ENCODE measurements at regions not wholly inside any gene's neighbourhood (a gene's known extent, or its start where the extent isn't known, plus 50 kb on each side); places are given as distances from the start of the nearest gene placed in this dataset.

DNA sequence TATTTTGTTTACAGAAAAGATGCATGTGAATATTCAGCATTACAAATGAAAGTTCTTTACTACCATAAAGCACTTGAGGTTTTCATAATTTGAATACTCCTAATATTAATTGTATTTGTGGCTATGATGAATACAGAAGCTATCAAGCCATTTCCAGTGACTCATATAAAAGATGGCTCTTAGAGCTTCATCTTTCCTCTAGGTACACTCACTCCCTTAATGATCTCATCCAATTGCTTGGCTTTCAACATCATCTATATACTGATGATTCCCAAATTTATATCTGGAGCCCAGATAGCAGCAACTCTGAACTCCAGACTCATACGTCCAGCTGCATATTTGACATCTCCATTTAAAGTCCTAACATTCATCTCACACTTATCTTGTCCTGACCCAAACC, 183.4 kb upstream of the FAM241A start:
- Histone ChIP-seq H3K36me3 (ENCODE audit: control insufficient read depth, insufficient read depth, low read length) (no peaks in the 10 kb centered on the region), H3K9me3 (ENCODE audit: control insufficient read depth, insufficient read depth, low read length) (no peaks in the 10 kb centered on the region), H3K27me3 (ENCODE audit: control insufficient read depth, insufficient read depth, low read length) (no peaks in the 10 kb centered on the region), H3K4me1 (ENCODE audit: control insufficient read depth, insufficient read depth, low read length) (no peaks in the 10 kb centered on the region), H3K9ac (ENCODE audit: low read depth, low read length) (no peak overlapping the region), H3K4me3 (ENCODE audit: low read depth, low read length) (no peak overlapping the region), H3K27ac (ENCODE audit: low read depth, low read length) (no peak overlapping the region)

DNA sequence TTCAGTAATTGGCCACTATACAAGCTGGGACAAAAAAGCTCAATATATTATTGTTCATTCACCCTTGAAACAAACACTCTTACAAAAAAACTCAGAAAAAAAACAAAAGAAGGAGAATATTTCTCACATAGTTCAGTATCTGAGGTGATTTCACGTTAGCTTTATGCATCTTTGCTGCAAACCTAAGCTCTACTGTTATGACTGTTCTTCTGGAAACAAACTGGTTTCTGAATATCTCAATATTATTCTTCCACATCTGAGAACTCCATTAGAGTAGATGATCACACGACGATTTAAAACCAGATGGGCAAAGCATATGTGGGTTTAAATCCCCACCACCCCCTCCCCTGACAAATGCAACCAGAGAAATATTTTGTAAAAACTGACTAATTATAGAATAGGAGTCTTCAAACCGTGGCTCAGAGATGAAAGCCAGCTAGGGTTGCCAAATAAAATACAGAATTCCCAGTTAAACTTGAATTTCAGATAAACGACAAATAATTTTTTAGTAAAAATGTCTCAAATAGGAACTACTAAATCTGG, 182.0 kb upstream of the FAM241A start:
- Histone ChIP-seq H3K4me1 (ENCODE audit: control insufficient read depth, insufficient read depth, low read length) (no peaks in the 10 kb centered on the region), H3K9me3 (ENCODE audit: control insufficient read depth, insufficient read depth, low read length) (no peaks in the 10 kb centered on the region), H3K27me3 (ENCODE audit: control insufficient read depth, insufficient read depth, low read length) (no peaks in the 10 kb centered on the region), H3K36me3 (ENCODE audit: control insufficient read depth, insufficient read depth, low read length) (no peaks in the 10 kb centered on the region), H3K9ac (ENCODE audit: low read depth, low read length) (no peak overlapping the region), H3K27ac (ENCODE audit: low read depth, low read length) (no peak overlapping the region), H3K4me3 (ENCODE audit: low read depth, low read length) (no peak overlapping the region)

DNA sequence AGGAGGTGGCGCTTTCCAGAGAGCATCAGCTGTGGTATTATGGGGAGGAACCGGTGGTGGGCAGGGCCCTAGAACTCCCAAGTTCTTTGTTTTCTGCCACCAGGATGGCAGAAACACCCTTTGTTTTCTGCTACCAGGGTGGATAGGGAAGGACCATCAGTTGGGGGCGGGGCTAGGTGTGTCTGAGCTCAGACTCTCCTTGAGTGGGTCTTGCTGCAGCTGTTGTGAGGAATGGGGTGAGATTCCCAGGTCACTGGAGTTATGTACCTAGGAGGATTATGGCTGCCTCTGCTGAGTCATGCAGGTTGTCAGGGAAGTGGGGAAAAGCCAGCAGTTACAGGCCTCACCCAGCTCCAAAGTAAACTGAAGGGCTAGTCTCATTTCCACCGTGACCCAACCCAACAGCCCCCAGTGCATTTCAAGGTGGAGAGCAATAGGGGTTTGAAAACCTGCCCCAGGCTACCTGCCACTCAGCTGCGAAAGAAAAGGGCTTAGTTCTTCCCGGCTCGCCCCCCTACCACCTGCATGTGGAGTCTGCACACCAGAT, 167.8 kb upstream of the FAM241A start:
- Histone ChIP-seq H3K4me3 (ENCODE audit: low read depth, low read length) (no peak overlapping the region), H3K4me1 (ENCODE audit: control insufficient read depth, insufficient read depth, low read length) (no peaks in the 10 kb centered on the region), H3K9me3 (ENCODE audit: control insufficient read depth, insufficient read depth, low read length) (no peaks in the 10 kb centered on the region), H3K27ac (ENCODE audit: low read depth, low read length) (no peak overlapping the region), H3K9ac (ENCODE audit: low read depth, low read length) (no peak overlapping the region), H3K36me3 (ENCODE audit: control insufficient read depth, insufficient read depth, low read length) (no peaks in the 10 kb centered on the region), H3K27me3 (ENCODE audit: control insufficient read depth, insufficient read depth, low read length) (no peaks in the 10 kb centered on the region)

DNA sequence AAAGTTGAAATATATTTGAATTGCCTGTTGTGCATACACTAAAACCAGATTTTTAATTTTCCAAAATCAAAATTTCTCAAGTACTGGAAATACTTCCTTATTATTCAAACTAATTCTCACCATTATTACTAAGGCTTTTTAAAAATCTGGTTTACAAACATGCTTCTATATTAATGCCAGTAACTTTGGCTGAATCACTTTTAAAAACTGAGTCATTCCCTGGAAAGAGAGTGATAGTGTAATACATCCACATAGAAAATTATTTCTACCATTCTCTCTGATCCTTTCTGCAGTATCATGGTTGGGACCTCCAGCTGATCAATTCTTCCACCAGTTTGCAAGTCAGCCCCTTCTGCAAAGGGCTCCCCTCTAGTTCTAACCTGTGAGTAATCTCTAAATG, 165.3 kb upstream of the FAM241A start:
- Histone ChIP-seq H3K36me3 (ENCODE audit: control insufficient read depth, insufficient read depth, low read length) (no peaks in the 10 kb centered on the region), H3K4me3 (ENCODE audit: low read depth, low read length) (no peak overlapping the region), H3K9me3 (ENCODE audit: control insufficient read depth, insufficient read depth, low read length) (no peaks in the 10 kb centered on the region), H3K27ac (ENCODE audit: low read depth, low read length) (no peak overlapping the region), H3K9ac (ENCODE audit: low read depth, low read length) (no peak overlapping the region), H3K4me1 (ENCODE audit: control insufficient read depth, insufficient read depth, low read length) (peaks cover 6% of the 10 kb centered on the region), H3K27me3 (ENCODE audit: control insufficient read depth, insufficient read depth, low read length) (no peaks in the 10 kb centered on the region)

DNA sequence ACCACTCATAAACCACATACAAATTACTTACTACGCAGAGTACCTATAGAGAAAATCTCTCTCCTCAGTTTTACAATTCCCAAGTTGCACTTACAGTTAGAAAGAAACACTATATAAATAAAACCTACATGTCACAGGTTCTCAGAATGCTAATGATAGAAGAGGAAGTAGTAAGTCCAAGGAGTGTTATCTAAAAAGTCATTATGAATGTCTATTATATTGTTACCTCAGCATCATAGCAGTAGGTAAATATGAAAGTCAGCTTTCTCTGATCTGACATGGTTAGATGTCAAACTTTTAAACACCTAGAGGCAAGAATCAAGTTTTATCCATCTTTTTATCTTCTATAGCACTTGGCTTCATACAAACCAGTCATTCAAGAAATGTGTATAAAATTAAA, 163.2 kb upstream of the FAM241A start:
- no peaks in the 10 kb centered on the region for H3K36me3 ChIP-seq (ENCODE audit: control insufficient read depth, insufficient read depth, low read length)
- no peaks in the 10 kb centered on the region for H3K27me3 ChIP-seq (ENCODE audit: control insufficient read depth, insufficient read depth, low read length)
- H3K4me3 ChIP-seq (ENCODE audit: low read depth, low read length): no peak overlapping the region
- peaks cover 16% of the 10 kb centered on the region for H3K4me1 ChIP-seq (ENCODE audit: control insufficient read depth, insufficient read depth, low read length)
- H3K9me3 ChIP-seq (ENCODE audit: control insufficient read depth, insufficient read depth, low read length): no peaks in the 10 kb centered on the region
- no peak overlapping the region for H3K27ac ChIP-seq (ENCODE audit: low read depth, low read length)
- H3K9ac ChIP-seq (ENCODE audit: low read depth, low read length): no peak overlapping the region

DNA sequence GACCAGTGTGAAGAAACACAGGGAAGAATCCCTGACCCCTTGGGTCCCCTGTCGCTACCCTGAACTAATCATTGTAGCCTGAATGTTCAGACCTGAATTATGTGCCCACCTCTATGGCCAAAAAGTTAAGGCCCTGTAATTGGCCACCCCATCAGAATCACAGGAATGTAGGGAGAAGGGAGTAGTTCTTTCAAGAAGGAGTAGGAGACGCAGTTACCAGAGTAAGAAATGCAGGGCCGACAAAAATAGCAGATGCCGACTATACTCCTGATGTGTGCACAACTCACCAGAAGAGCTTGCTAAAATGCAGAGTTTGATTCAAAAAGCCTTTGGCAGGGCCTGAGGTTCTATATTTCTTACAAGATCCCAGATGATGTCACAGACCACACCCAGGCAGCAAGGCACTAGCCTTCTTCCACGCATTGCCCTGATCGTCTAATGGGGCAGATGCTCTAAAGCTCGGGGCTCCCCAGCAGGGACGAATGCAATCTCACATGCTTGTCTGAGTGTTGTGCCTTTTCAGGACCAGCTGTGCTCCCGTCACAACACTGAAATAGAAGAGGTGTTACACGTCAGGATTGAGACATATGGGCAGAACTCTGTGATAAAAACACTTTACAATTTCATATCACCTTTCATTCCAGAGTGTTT, 161.0 kb upstream of the FAM241A start:
- H3K9ac ChIP-seq (ENCODE audit: low read depth, low read length): no peak overlapping the region
- no peaks in the 10 kb centered on the region for H3K36me3 ChIP-seq (ENCODE audit: control insufficient read depth, insufficient read depth, low read length)
- no peak overlapping the region for H3K27ac ChIP-seq (ENCODE audit: low read depth, low read length)
- peaks cover 16% of the 10 kb centered on the region for H3K4me1 ChIP-seq (ENCODE audit: control insufficient read depth, insufficient read depth, low read length)
- H3K4me3 ChIP-seq (ENCODE audit: low read depth, low read length): no peak overlapping the region
- no peaks in the 10 kb centered on the region for H3K9me3 ChIP-seq (ENCODE audit: control insufficient read depth, insufficient read depth, low read length)
- H3K27me3 ChIP-seq (ENCODE audit: control insufficient read depth, insufficient read depth, low read length): no peaks in the 10 kb centered on the region

DNA sequence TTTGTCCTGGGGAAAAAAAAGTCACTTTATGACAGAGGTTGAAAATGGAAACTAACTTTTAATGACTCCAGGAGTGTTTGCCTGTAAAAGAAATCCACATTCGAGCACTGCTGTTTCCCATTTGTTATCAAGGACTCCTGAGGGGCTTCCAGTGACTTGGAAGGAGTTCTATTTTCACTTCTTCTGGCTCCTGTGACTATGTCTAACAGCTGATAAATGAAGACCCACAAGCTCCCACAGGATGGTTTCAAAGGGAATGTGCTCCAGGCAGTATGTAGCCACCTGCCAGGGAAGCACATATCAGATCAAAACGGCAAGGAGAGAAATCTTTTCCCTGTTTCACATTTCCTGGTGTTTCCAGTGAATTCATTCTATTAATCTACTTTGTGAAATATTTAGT, 159.8 kb upstream of the FAM241A start:
- Histone ChIP-seq H3K9ac (ENCODE audit: low read depth, low read length) (no peak overlapping the region), H3K4me1 (ENCODE audit: control insufficient read depth, insufficient read depth, low read length) (peaks cover 16% of the 10 kb centered on the region), H3K36me3 (ENCODE audit: control insufficient read depth, insufficient read depth, low read length) (no peaks in the 10 kb centered on the region)

DNA sequence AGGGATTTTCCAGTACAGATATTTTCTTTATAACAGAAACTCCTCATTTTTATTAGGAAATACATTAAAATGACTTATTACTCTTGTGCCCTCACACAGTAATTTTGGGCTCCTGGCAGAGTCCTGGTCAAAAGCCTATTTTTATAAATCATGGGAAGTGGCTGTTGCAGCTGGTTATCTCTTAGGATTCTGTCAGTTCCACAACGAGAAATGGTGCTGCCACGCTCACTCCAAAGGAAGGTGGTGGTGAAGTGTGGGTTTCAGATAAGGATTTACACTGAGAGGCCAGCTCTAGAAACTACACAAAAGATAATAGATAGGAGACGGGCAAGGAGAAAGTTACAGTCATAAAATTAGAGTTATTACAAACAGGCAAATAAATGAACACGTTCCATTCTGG, 159.2 kb upstream of the FAM241A start:
- H3K9ac ChIP-seq (ENCODE audit: low read depth, low read length): no peak overlapping the region
- H3K27me3 ChIP-seq (ENCODE audit: control insufficient read depth, insufficient read depth, low read length): no peaks in the 10 kb centered on the region
- no peak overlapping the region for H3K4me3 ChIP-seq (ENCODE audit: low read depth, low read length)

More for the DNA sequence above, 159.8 kb upstream of the FAM241A start:
- Histone ChIP-seq H3K4me3 (ENCODE audit: low read depth, low read length) (no peak overlapping the region), H3K9me3 (ENCODE audit: control insufficient read depth, insufficient read depth, low read length) (no peaks in the 10 kb centered on the region), H3K27ac (ENCODE audit: low read depth, low read length) (no peak overlapping the region), H3K27me3 (ENCODE audit: control insufficient read depth, insufficient read depth, low read length) (no peaks in the 10 kb centered on the region)

DNA sequence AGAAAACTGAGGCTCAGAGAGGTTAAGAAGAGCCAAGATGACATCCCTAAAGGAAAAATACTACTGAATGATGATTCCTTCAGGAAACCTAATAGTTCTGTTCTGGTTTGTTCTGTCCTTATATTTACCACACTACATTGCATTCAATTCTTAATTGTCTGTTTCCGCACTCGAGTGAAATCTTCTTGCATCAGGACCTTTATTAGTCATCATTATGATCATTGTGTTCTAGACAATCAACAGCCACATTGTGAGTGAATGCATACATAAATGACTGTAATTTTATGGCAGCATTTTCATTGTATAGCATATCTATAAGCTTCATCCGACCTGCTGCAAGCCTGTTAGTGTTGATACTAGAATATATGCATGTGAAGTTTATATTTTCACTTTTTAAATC, 156.7 kb upstream of the FAM241A start:
- Histone ChIP-seq H3K9me3 (ENCODE audit: control insufficient read depth, insufficient read depth, low read length) (no peaks in the 10 kb centered on the region), H3K27me3 (ENCODE audit: control insufficient read depth, insufficient read depth, low read length) (no peaks in the 10 kb centered on the region), H3K4me1 (ENCODE audit: control insufficient read depth, insufficient read depth, low read length) (peaks cover 16% of the 10 kb centered on the region), H3K9ac (ENCODE audit: low read depth, low read length) (no peak overlapping the region), H3K27ac (ENCODE audit: low read depth, low read length) (no peak overlapping the region), H3K36me3 (ENCODE audit: control insufficient read depth, insufficient read depth, low read length) (no peaks in the 10 kb centered on the region), H3K4me3 (ENCODE audit: low read depth, low read length) (no peak overlapping the region)

More for the DNA sequence above, 159.2 kb upstream of the FAM241A start:
- Histone ChIP-seq H3K9me3 (ENCODE audit: control insufficient read depth, insufficient read depth, low read length) (no peaks in the 10 kb centered on the region), H3K4me1 (ENCODE audit: control insufficient read depth, insufficient read depth, low read length) (peaks cover 16% of the 10 kb centered on the region), H3K36me3 (ENCODE audit: control insufficient read depth, insufficient read depth, low read length) (no peaks in the 10 kb centered on the region), H3K27ac (ENCODE audit: low read depth, low read length) (no peak overlapping the region)

DNA sequence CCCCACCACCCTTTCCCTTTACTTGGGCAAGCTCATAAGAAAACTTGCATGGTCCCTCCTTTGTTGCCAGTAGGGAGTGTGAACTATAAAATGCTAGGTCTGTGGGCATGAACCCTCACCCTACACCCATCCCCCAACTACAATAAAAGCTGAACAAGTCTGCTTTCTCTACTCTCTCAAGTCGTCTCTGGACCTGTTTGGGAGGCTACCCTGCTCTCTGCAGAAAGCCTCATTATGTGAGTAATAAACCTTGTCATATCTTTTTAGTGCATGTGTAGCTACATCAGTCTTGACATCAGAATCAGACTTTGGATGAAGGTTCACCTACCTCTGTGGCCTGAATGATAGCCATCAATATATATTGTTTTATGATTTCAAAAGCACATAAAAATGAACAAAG, 155.4 kb upstream of the FAM241A start:
- no peaks in the 10 kb centered on the region for H3K27me3 ChIP-seq (ENCODE audit: control insufficient read depth, insufficient read depth, low read length)
- H3K9me3 ChIP-seq (ENCODE audit: control insufficient read depth, insufficient read depth, low read length): no peaks in the 10 kb centered on the region
- peaks cover 13% of the 10 kb centered on the region; the same call in 1 of the 2 replicates for H3K4me1 ChIP-seq (ENCODE audit: control insufficient read depth, insufficient read depth, low read length)
- no peak overlapping the region for H3K4me3 ChIP-seq (ENCODE audit: low read depth, low read length)
- no peaks in the 10 kb centered on the region for H3K36me3 ChIP-seq (ENCODE audit: control insufficient read depth, insufficient read depth, low read length)
- H3K27ac ChIP-seq (ENCODE audit: low read depth, low read length): no peak overlapping the region
- no peak overlapping the region for H3K9ac ChIP-seq (ENCODE audit: low read depth, low read length)

DNA sequence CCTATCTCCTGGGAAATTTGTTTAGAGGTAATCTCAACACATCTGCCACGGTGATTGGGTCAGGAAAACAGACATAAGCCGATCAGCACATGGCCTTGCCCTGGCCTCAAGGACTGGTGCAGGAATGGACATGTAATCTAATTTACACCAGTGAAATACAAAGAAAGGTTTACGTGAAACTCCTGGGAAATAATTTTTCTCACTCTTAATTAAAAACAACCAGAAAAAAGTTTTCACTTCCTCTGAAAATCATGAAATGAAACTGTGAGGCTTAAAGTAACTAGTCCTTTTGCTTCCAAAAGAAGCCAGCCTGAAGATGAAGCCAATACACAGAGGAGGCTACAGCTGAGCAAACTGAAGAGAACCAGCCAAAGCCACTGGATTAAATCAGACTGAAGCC, 154.1 kb upstream of the FAM241A start:
- Histone ChIP-seq H3K4me3 (ENCODE audit: low read depth, low read length) (no peak overlapping the region), H3K27ac (ENCODE audit: low read depth, low read length) (no peak overlapping the region), H3K9ac (ENCODE audit: low read depth, low read length) (no peak overlapping the region), H3K4me1 (ENCODE audit: control insufficient read depth, insufficient read depth, low read length) (peaks cover 11% of the 10 kb centered on the region; the same call in 1 of the 2 replicates), H3K36me3 (ENCODE audit: control insufficient read depth, insufficient read depth, low read length) (no peaks in the 10 kb centered on the region), H3K27me3 (ENCODE audit: control insufficient read depth, insufficient read depth, low read length) (no peaks in the 10 kb centered on the region), H3K9me3 (ENCODE audit: control insufficient read depth, insufficient read depth, low read length) (no peaks in the 10 kb centered on the region)

Measured in HUES48 (cell line).